ENCODE measurements at regions not wholly inside any gene's neighbourhood (a gene's known extent, or its start where the extent isn't known, plus 50 kb on each side); places are given as distances from the start of the nearest gene placed in this dataset.

- no peak for DNase-seq
Observed at GRCh38 chr2:120887320-120887697, 151.6 kb downstream of the GLI2 start.

GRCh38 chr2:120887741-120888231, 152.1 kb downstream of the GLI2 start:
- no peak for TF ChIP-seq GATA1 (IDR thresholded peaks at IDR 0.05; ENCODE audit: low read depth, low read length)
- no peak for TF ChIP-seq POLR2A (IDR thresholded peaks at IDR 0.05; ENCODE audit: low read length)
- DNase-seq: no peak

More at GRCh38 chr2:120887320-120887697, 151.6 kb downstream of the GLI2 start:
- TF ChIP-seq GATA1 (IDR thresholded peaks at IDR 0.05; ENCODE audit: low read depth, low read length) (no peak), POLR2A (IDR thresholded peaks at IDR 0.05; ENCODE audit: low read length) (no peak)

- TF ChIP-seq POLR2A (IDR thresholded peaks at IDR 0.05; ENCODE audit: low read length): no peak
- no peak for TF ChIP-seq GATA1 (IDR thresholded peaks at IDR 0.05; ENCODE audit: low read depth, low read length)
- DNase-seq: no peak
Observed at GRCh38 chr2:120888851-120889250, 153.2 kb downstream of the GLI2 start.

- DNase-seq: no peak
Observed at GRCh38 chr2:120889936-120890335, 154.3 kb downstream of the GLI2 start.

GRCh38 chr2:120890566-120891360, 155.1 kb downstream of the GLI2 start:
- TF ChIP-seq GATA1 (IDR thresholded peaks at IDR 0.05; ENCODE audit: low read depth, low read length) (no peak), POLR2A (IDR thresholded peaks at IDR 0.05; ENCODE audit: low read length) (no peak)
- no peak for DNase-seq

More at GRCh38 chr2:120889936-120890335, 154.3 kb downstream of the GLI2 start:
- TF ChIP-seq POLR2A (IDR thresholded peaks at IDR 0.05; ENCODE audit: low read length): no peak
- no peak for TF ChIP-seq GATA1 (IDR thresholded peaks at IDR 0.05; ENCODE audit: low read depth, low read length)

- no peak for DNase-seq
- TF ChIP-seq GATA1 (IDR thresholded peaks at IDR 0.05; ENCODE audit: low read depth, low read length): no peak
- no peak for TF ChIP-seq POLR2A (IDR thresholded peaks at IDR 0.05; ENCODE audit: low read length)
Observed at GRCh38 chr2:120892271-120892966, 156.8 kb downstream of the GLI2 start.

- no peak for DNase-seq
- TF ChIP-seq POLR2A (IDR thresholded peaks at IDR 0.05; ENCODE audit: low read length) (no peak), GATA1 (IDR thresholded peaks at IDR 0.05; ENCODE audit: low read depth, low read length) (no peak)
Observed at GRCh38 chr2:120892967-120893667, 157.4 kb downstream of the GLI2 start.

- no peak for TF ChIP-seq GATA1 (IDR thresholded peaks at IDR 0.05; ENCODE audit: low read depth, low read length)
- no peak for TF ChIP-seq POLR2A (IDR thresholded peaks at IDR 0.05; ENCODE audit: low read length)
- DNase-seq: peak in 1 of 2 experiments; percentile 21
Observed at GRCh38 chr2:120893811-120894584, 158.3 kb downstream of the GLI2 start.

- DNase-seq: no peak
- TF ChIP-seq POLR2A (IDR thresholded peaks at IDR 0.05; ENCODE audit: low read length) (no peak), GATA1 (IDR thresholded peaks at IDR 0.05; ENCODE audit: low read depth, low read length) (no peak)
Observed at GRCh38 chr2:120894966-120895365, 159.3 kb downstream of the GLI2 start.

GRCh38 chr2:120896126-120896525, 160.5 kb downstream of the GLI2 start:
- no peak for TF ChIP-seq GATA1 (IDR thresholded peaks at IDR 0.05; ENCODE audit: low read depth, low read length)
- no peak for TF ChIP-seq POLR2A (IDR thresholded peaks at IDR 0.05; ENCODE audit: low read length)

GRCh38 chr2:120896901-120897300, 161.2 kb downstream of the GLI2 start:
- TF ChIP-seq GATA1 (IDR thresholded peaks at IDR 0.05; ENCODE audit: low read depth, low read length) (no peak), POLR2A (IDR thresholded peaks at IDR 0.05; ENCODE audit: low read length) (no peak)
- no peak for DNase-seq

More at GRCh38 chr2:120896126-120896525, 160.5 kb downstream of the GLI2 start:
- no peak for DNase-seq

- DNase-seq: no peak
- no peak for TF ChIP-seq GATA1 (IDR thresholded peaks at IDR 0.05; ENCODE audit: low read depth, low read length)
- no peak for TF ChIP-seq POLR2A (IDR thresholded peaks at IDR 0.05; ENCODE audit: low read length)
Observed at GRCh38 chr2:120897399-120897798, 161.7 kb downstream of the GLI2 start.

GRCh38 chr2:120898496-120898895, 162.8 kb downstream of the GLI2 start:
- DNase-seq: no peak
- TF ChIP-seq POLR2A (IDR thresholded peaks at IDR 0.05; ENCODE audit: low read length): no peak

All from erythroblast (primary cell).